ENCODE measurements at regions not wholly inside any gene's neighbourhood (a gene's known extent, or its start where the extent isn't known, plus 50 kb on each side); places are given as distances from the start of the nearest gene placed in this dataset.

- H3K79me2 ChIP-seq (ENCODE audit: insufficient read depth, low read length) = no peaks in the 10 kb centered on the region
- no peaks in the 10 kb centered on the region for H3K27me3 ChIP-seq (ENCODE audit: low read length)
- no peak for TF ChIP-seq CTCF (IDR thresholded peaks at IDR 0.05; ENCODE audit: insufficient read depth, low read length, poor library complexity, severe bottlenecking)
- TF ChIP-seq EZH2phosphoT487 (conservative IDR thresholded peaks at IDR 0.05; ENCODE audit: low read length) = no peak
- no peaks in the 10 kb centered on the region for H4K20me1 ChIP-seq (ENCODE audit: low read depth, low read length)
- H3K9me2 ChIP-seq (replicated peaks; ENCODE audit: insufficient read depth, low read length) = no peaks in the 10 kb centered on the region
- H3K9ac ChIP-seq (ENCODE audit: low read length) = no peak overlapping the region
- no peaks in the 10 kb centered on the region for H3K36me3 ChIP-seq (ENCODE audit: low read length)
- no peak overlapping the region for H3K27ac ChIP-seq (ENCODE audit: low read depth, low read length)
- no peak overlapping the region for H2AFZ ChIP-seq (ENCODE audit: low read depth, low read length, severe bottlenecking)
- H3K4me3 ChIP-seq (ENCODE audit: insufficient read depth, low read length, poor library complexity, severe bottlenecking) = no peak overlapping the region
- no peak overlapping the region for H3K4me2 ChIP-seq (ENCODE audit: low read depth, low read length, poor library complexity, severe bottlenecking)
- no peaks in the 10 kb centered on the region for H3F3A ChIP-seq (ENCODE audit: insufficient read depth)
- H3K9me3 ChIP-seq (ENCODE audit: insufficient read depth, low read length) = no peaks in the 10 kb centered on the region
Measured at GRCh38 chr6:103862297-103862696, 997.4 kb downstream of the HACE1 start.

GRCh38 chr6:103858003-103858402, 1001.7 kb downstream of the HACE1 start:
- Histone ChIP-seq H3K79me2 (ENCODE audit: insufficient read depth, low read length) (no peaks in the 10 kb centered on the region), H3K9me3 (ENCODE audit: insufficient read depth, low read length) (no peaks in the 10 kb centered on the region), H3K4me2 (ENCODE audit: low read depth, low read length, poor library complexity, severe bottlenecking) (no peak overlapping the region), H3K4me3 (ENCODE audit: insufficient read depth, low read length, poor library complexity, severe bottlenecking) (no peak overlapping the region), H3K9me2 (replicated peaks; ENCODE audit: insufficient read depth, low read length) (no peaks in the 10 kb centered on the region), H3F3A (ENCODE audit: insufficient read depth) (no peaks in the 10 kb centered on the region), H3K27me3 (ENCODE audit: low read length) (no peaks in the 10 kb centered on the region), H4K20me1 (ENCODE audit: low read depth, low read length) (no peaks in the 10 kb centered on the region), H3K9ac (ENCODE audit: low read length) (no peak overlapping the region), H3K27ac (ENCODE audit: low read depth, low read length) (no peak overlapping the region), H2AFZ (ENCODE audit: low read depth, low read length, severe bottlenecking) (no peak overlapping the region), H3K36me3 (ENCODE audit: low read length) (no peaks in the 10 kb centered on the region)
- TF ChIP-seq EZH2phosphoT487 (conservative IDR thresholded peaks at IDR 0.05; ENCODE audit: low read length) = no peak
- no peak for TF ChIP-seq CTCF (IDR thresholded peaks at IDR 0.05; ENCODE audit: insufficient read depth, low read length, poor library complexity, severe bottlenecking)

- no peaks in the 10 kb centered on the region for H3K27me3 ChIP-seq (ENCODE audit: low read length)
- no peaks in the 10 kb centered on the region for H3F3A ChIP-seq (ENCODE audit: insufficient read depth)
- no peaks in the 10 kb centered on the region for H3K9me2 ChIP-seq (replicated peaks; ENCODE audit: insufficient read depth, low read length)
- H3K79me2 ChIP-seq (ENCODE audit: insufficient read depth, low read length) = no peaks in the 10 kb centered on the region
- no peak overlapping the region for H2AFZ ChIP-seq (ENCODE audit: low read depth, low read length, severe bottlenecking)
- no peaks in the 10 kb centered on the region for H3K9me3 ChIP-seq (ENCODE audit: insufficient read depth, low read length)
- H3K9ac ChIP-seq (ENCODE audit: low read length) = no peak overlapping the region
- TF ChIP-seq CTCF (IDR thresholded peaks at IDR 0.05; ENCODE audit: insufficient read depth, low read length, poor library complexity, severe bottlenecking) = no peak
- no peak for TF ChIP-seq EZH2phosphoT487 (conservative IDR thresholded peaks at IDR 0.05; ENCODE audit: low read length)
- H3K36me3 ChIP-seq (ENCODE audit: low read length) = no peaks in the 10 kb centered on the region
- no peak overlapping the region for H3K27ac ChIP-seq (ENCODE audit: low read depth, low read length)
- no peak overlapping the region for H3K4me3 ChIP-seq (ENCODE audit: insufficient read depth, low read length, poor library complexity, severe bottlenecking)
- H4K20me1 ChIP-seq (ENCODE audit: low read depth, low read length) = no peaks in the 10 kb centered on the region
- H3K4me2 ChIP-seq (ENCODE audit: low read depth, low read length, poor library complexity, severe bottlenecking) = no peak overlapping the region
Measured at GRCh38 chr6:103855750-103856149, 1004.0 kb downstream of the HACE1 start.
